HG02798 (cell line): ENCODE measurements at regions not wholly inside any gene's neighbourhood (a gene's known extent, or its start where the extent isn't known, plus 50 kb on each side); places are given as distances from the start of the nearest gene placed in this dataset.

Source experiments
- ATAC-seq: cut with Tn5 transposase; IDR thresholded peaks from one replicate; pipeline ENCODE4 v1.9.1; 2021; ENCODE audit warnings: mild to moderate bottlenecking; ENCODE audit not compliant: unreplicated experiment, poor library complexity

DNA sequence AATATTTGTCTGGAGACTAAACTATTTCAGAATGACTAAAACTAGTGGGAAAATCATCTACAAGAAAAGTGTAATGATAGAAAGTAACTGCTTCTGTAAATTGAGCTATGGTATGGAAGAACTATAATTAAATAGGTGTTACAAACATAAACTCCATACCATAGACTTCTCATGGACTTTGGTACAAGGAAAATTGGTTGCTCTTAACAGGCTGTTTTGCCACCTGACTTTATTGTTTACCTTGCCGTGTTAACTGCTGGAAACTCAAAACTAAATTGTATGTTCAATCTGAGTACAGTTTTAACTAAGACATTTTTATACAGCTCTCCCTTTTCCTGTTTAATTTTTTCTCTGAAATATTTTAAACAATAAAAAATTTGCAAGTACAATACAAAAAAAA is 261.8 kb upstream of the POU3F2 start:
- no peak for ATAC-seq

- ATAC-seq: no peak
Observed at GRCh38 chr6:98574984-98575383, 259.4 kb upstream of the POU3F2 start.

DNA sequence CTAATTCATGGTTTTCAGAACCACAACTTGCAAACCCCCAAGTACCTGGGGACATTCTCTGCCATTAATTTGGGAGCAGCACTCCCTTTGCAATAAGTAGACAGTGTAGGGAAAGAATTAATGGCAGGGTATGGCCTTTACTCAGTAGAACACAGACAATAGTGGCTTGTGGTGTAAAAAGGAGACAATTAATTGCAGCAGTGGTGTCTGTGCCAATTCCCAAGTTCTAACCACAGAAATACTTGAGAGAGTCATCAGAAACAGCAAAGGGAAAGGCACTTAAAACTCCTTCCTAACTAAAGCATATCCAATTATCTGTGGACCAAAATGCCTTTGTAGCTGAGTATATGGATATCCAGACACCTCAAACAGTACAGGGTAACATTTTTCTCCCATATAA is 257.6 kb upstream of the POU3F2 start:
- ATAC-seq: no peak

- ATAC-seq: no peak
Observed at GRCh38 chr6:98578016-98578415, 256.4 kb upstream of the POU3F2 start.

DNA sequence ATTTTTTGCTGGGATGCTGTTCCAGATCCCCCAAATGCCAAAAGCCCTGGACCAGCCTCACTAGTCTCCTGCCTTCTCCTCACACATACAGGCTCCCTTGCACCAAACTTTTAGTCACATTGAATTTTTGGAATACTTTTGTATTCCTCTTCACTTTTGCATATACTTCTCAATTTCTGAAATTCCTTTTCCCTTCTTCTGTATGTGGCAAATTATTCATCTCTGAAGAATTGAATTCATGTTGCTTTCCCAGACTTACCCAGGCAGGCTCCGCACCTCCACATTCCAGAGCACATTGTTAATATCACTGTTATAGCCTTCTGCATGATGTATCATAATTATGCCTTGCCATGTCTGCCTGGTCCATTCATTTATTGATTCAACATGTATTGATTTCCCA is 255.3 kb upstream of the POU3F2 start:
- no peak for ATAC-seq

GRCh38 chr6:98579941-98580340 is 254.4 kb upstream of the POU3F2 start:
- ATAC-seq: no peak

- no peak for ATAC-seq
Observed at GRCh38 chr6:98581705-98582104, 252.7 kb upstream of the POU3F2 start.

DNA sequence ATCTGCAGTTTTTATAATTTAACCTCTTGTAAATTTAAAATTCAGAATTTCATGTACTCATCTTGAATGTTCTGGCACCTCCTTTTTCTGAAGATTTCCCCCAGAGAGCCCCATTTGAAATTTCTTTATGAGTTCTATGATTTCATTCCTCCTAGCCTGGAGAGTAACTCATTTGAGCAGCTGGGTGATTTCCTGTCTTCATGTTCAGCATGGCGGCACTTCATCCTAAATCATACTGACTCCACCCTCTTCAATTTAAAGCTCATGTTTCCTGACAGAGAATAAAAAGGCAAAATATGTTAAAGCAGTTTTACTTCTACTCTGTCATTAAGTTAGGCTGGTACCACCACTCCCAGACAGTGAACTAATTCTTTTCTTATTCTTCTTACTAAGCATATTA is 250.9 kb upstream of the POU3F2 start:
- no peak for ATAC-seq

DNA sequence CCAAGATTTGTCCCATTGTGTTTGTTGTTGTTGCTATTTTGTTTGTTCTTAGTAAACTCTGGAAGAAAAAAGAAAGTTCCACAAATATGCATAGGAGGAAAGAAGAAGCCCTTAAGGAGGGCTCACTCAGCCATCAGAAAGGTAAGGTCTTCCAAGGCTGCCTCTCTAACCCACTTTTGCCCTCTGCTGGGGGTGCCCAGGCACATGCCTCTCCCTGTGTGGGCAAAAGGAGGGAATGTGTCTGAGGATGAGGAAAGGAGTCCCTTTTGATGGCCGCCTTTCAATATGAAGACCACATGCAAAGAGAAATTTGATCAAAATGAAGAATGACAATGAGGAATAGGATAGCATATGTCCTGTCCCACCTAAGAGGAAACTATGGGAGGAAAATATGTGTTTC is 248.2 kb upstream of the POU3F2 start:
- ATAC-seq: no peak

- no peak for ATAC-seq
Observed at GRCh38 chr6:98587555-98587954, 246.8 kb upstream of the POU3F2 start.

- ATAC-seq: no peak
Observed at GRCh38 chr6:98589536-98589935, 244.8 kb upstream of the POU3F2 start.

GRCh38 chr6:98590136-98590681 is 244.2 kb upstream of the POU3F2 start:
- ATAC-seq: no peak

- ATAC-seq: no peak
Observed at GRCh38 chr6:98590997-98591396, 243.4 kb upstream of the POU3F2 start.

DNA sequence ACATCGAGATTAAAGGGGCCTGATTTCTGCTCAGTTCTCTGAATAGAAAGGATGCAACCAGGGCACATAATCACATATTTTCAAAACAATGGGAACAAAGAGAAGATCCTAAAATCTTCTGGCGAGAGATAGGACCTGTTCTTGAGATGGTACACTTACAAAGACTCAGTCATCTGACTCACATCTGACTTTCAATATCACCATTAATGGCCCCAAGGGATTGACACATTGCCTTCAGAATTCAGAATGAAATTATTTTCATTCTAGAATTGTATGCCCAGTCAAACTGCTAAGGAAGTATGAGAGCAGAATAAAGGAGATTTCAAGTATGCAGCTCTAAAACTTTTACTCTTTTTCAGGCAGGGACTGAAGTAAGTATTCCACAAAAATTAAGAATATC is 240.7 kb upstream of the POU3F2 start:
- no peak for ATAC-seq

DNA sequence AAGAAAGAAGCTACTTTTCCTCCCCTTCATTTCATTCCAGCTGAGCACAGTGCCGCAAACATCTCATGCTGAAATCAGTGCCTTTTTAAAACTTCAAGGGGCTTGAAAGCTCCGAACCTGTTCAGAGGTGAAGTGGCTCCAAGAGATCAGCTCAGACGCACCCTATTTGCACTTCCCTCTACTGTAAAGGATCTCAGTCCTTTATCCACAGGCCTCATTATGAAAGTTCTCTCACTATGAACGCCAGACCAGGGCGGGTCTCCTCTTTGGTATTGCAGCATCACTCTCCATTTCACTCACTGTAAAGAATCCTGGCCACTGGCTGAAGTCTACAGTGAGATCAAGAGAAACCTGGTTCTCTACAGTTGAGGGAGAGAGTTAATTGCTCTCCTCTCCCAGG is 232.7 kb upstream of the POU3F2 start:
- ATAC-seq: no peak

DNA sequence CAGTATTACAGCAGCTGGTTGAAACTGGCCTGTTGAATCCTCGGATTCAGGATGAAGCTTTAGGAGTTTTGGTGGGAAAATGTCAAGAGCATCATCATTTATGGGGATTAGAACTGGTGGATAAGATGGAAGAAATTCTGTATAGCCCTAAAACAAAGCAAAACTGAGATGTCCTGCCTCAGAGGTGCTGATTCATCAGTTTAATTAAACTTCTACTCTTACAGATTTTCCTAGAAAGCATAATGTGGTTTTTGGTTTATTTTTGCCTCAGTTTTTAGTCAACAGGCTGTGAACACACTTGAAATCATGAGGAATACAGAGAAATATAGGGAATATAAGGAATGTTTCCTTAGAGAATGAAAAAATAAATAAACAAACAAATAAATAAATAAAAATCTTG is 228.7 kb upstream of the POU3F2 start:
- ATAC-seq: no peak

DNA sequence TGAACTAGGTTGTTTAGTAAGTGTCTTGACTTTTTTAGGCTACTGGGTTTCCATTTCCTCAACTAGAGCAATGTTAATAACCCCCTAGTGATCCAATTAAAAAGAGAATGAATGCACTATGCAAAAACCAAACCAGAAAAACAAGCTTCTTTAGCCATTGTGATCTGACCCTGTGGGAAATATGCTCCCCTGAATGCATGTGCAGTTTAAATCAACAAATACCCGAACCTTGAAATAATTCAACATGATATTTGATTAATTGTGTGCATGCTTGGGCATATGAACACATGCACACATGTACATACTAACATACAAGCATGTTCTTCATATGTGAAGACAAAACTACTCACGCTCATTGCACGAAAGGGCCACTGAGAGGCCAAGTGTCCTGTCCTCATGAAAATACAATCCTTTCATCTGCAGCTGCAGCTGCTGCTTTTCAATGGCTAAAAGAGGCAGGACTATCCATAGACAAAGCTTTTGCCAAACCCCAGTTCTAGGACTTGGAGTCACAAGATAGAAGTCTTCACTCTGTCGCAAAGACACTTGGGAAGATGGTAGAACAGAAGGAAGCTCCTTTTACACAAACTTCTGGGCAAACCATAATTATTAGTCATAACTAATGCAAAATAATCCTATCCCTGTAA is 207.1 kb upstream of the POU3F2 start:
- ATAC-seq: no peak

DNA sequence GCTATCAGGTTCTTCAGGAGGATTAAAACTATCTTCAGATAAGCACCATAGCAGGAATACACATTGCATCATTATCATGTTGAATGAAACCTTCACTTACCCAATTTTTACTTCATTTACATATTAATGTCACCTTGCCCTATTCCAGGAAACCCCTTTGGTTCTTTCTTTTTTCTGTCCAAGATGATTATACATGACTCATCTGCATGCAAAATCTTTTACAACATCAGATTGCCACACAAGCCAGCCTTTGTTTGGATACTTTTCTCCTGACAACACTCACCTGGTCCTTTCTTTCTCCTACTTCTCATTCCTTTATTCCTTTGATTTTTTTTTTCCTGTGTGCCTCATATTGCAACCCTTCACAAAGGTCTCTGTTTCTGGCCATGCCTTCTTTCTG is 200.5 kb upstream of the POU3F2 start:
- ATAC-seq: no peak

DNA sequence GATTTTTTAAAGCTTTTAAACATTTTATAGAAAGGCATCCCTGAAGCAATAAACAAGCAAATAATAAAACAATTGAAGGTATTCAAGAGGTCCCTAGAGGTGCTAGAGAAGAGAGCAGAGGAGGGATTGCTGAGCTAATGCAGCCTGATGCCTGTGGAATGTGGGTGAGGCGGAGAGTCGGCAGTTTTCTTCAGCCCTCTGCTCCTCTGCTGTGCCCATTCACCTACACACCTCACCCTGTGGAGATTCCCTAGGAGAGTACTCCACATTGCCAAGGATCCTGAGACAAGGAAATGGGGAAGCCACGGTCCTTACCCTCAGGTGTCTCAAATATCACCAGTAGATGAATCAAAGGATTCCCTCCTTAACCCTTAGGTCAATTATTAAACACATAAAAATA is 199.8 kb upstream of the POU3F2 start:
- ATAC-seq: no peak

GRCh38 chr6:98635191-98635590 is 199.2 kb upstream of the POU3F2 start:
- no peak for ATAC-seq

- ATAC-seq: no peak
Observed at GRCh38 chr6:98636941-98637340, 197.4 kb upstream of the POU3F2 start.

GRCh38 chr6:98639089-98639635 is 195.2 kb upstream of the POU3F2 start:
- no peak for ATAC-seq
